Skeletal muscle cell (primary cell): ENCODE measurements at regions not wholly inside any gene's neighbourhood (a gene's known extent, or its start where the extent isn't known, plus 50 kb on each side); places are given as distances from the start of the nearest gene placed in this dataset.
"Not testable (repeated sequence)": the region's sequence is repeated elsewhere in the genome, so short reads cannot be mapped to it uniquely, and the experiment has no call there.

ENCODE experiments used
- DNase-seq: peaks from one replicate; pipeline ENCODE4 v3.0.0-alpha.2; 2010; ENCODE audit warnings: low read depth
- H3K4me3 ChIP-seq: 2 replicates; pipeline ENCODE4 v1.5.1; 2011; ENCODE audit warnings: low read depth, mild to moderate bottlenecking, control low read depth, low read length, moderate library complexity

DNA sequence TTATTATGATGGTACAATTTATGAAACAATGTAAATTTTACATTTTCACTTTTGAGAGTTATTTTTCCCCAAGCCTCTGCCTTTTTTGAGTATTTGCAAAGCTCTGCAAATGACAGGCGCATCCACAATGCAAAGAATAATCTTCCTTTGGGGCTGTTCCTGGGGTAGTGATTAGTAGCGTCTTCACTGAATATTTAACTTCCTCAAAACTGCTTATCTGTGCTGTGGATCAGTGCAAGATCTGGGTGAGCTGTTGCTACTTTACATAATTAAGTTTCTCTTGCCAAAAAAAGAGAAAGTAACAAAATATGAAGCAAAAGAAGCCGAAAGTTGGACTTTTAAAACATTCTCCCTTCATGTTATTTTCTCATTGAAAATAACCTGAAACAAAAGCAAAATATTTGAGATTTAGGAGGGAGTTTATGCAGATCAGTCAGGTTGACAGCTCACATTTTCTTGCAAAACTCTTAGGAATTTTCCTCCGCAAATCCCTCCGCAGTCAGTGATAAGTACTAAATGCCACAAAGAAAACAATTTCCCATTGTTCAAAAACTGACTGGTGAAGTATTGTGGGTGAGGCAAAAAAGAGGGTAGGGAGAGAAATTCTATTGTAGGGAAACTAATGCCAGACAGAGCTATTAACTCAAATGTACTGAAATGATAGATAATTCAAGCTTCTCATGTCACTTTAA is 276.4 kb upstream of the B3GALT2 start:
- DNase-seq = no peak
- no peak overlapping the region for H3K4me3 ChIP-seq

DNA sequence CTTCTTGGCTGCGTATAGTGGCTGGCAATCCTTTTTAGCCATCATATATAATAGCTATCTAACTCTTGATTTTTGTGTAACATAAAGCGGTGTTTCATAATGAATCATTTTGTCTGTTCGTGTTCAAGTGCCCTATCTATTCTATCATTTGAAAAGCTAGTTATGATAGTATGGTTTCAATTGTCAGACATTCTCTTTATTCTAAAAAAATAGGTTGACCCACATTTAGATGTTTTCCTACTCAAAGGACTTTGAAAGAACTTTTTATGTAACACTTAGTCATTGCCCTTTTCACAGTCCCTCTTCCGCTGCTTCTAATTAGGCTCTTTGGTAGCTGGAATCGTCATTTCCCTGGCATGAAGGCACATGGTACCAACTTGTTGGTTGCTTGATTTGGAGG is 272.2 kb upstream of the B3GALT2 start:
- no peak overlapping the region for H3K4me3 ChIP-seq
- no peak for DNase-seq

DNA sequence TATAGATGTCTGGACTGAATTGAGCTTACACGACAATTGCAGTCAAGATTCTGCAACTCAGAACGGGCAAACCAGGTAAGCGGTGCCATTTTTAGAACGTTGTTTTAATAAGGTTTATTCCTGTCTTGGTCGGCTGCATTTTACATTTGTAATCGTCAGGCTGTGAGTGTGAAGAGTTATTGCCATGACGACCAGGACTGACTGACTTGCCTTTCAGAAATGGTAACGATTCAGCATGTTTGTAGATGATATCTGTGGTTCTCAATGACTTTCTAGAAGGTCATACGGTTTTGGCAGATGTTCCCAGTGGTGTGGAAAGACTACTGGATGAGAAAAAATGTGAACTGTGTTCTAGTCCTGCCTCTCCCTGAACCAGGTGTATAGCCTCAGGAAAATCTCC is 271.3 kb upstream of the B3GALT2 start:
- no peak overlapping the region for H3K4me3 ChIP-seq
- no peak for DNase-seq

DNA sequence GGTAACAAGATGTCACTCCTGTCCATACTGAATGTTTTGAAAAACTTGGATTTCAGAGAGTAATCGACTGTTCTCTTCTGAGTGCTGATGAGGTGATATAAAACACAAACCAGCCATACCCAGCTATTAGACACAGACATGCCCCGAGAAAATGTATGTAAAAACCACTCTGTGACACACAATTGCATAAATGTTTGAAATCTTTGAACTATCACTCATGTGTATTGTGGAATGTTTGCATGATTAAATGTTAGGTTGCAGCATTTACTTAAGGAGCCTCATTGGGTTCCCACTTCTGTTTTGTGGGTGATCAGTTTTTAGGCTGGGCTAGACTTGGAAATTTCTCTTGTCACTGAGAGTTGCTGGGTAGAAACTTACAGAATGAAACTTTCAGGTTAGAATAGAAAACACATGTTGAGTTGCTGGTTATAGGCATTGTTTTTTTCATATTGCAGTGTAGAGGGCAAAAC is 270.4 kb upstream of the B3GALT2 start:
- no peak for DNase-seq
- H3K4me3 ChIP-seq = no peak overlapping the region

DNA sequence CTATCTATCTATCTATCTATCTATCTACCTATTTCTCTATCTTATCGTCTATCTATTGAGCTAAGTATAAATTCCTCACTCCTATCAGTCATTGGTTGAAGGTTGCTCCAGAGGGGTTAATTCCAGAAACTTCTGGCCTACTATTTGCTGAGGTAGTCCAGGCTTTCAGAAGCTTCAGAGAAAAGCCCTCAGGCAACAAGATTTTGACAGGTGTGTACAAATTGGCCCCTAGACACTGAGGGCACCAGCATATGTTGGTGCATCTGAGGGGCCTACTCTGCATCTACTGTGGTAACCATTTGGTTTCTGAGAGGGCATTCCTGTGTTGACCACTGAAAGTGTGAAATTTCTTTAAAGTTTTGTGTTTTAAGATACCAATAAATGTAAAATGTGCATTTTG is 265.2 kb upstream of the B3GALT2 start:
- no peak overlapping the region for H3K4me3 ChIP-seq
- DNase-seq = no peak

DNA sequence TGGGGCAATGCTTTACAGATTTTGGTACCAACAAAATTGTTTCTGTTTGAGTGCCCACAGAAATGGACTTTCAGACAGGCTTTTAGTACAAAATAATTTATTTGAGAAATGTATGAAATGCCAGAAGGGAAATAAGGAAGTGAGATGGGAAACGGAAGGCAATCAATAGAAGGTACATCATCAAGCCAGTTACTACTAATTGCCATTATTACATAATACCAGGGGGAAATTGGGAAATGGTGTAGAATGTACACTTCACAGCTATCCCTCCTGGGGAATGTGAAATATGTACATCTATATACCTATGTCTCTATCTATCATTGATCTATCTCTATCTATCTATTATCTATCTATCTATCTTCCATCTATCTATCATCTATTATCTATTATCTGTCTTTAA is 264.6 kb upstream of the B3GALT2 start:
- H3K4me3 ChIP-seq = no peak overlapping the region
- DNase-seq = no peak

- no peak overlapping the region for H3K4me3 ChIP-seq
- DNase-seq = no peak
Observed at GRCh38 chr1:193448682-193449461, 262.5 kb upstream of the B3GALT2 start.

DNA sequence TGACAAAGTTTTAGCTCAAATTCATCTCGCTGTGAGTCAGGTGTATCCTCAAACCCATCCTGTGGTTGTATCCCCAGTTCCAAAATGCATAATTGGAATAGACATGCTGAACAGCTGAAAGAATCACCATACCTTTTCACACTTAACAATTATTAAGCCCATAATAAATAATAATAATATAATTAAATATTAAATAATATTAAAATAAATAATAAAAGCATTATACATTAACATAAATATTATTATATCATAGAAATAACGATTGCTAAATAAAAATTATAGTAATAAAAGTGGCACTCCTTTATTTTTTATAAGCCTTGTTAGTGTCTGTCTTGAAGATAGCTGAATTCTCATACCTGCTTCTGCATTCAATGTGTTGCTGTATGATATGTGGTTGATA is 257.5 kb upstream of the B3GALT2 start:
- no peak overlapping the region for H3K4me3 ChIP-seq
- DNase-seq = no peak

GRCh38 chr1:193438771-193439170 is 252.4 kb upstream of the B3GALT2 start:
- no peak overlapping the region for H3K4me3 ChIP-seq
- DNase-seq = no peak

DNA sequence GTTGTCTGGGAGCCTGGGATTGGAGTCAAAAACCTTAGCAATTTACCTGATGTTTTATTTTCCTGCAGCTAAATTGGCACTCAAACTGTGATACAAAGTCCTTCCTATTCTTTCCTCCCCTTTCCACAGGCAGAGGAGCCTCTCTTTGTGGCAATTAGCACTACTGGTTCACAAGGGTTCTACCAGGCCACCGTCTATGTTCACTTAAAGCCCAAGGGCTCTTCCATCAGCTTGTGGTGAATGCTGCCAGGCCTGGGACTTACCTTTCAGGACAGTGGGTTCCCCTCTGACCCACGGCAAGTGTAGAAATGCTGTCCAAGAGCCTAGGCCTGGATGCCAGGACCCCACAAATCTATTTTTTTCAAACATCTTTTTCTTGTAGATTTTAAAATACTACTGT is 251.9 kb upstream of the B3GALT2 start:
- DNase-seq = no peak
- H3K4me3 ChIP-seq = no peak overlapping the region

- no peak overlapping the region for H3K4me3 ChIP-seq
Observed at GRCh38 chr1:193437785-193438184, 251.4 kb upstream of the B3GALT2 start.

DNA sequence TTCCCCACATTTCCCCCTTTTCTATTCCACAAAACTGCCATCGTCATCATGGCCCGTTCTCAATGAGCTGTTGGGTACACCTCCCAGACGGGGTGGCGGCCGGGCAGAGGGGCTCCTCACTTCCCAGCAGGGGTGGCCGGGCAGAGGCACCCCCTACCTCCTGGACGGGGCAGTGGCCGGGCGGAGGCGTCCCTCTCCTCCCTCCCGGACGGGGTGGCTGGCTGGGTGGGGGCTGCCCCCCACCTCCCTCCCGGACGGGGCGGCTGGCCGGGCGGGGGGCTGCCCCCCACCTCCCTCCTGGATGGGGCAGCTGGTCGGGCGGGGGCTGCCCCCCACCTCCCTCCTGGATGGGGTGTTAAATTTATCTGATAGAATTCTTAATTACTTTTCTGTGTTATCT is 250.9 kb upstream of the B3GALT2 start:
- not testable (repeated sequence) for DNase-seq, H3K4me3 ChIP-seq

More at GRCh38 chr1:193437785-193438184, 251.4 kb upstream of the B3GALT2 start:
- DNase-seq = no peak

- no peak overlapping the region for H3K4me3 ChIP-seq
- no peak for DNase-seq
Observed at GRCh38 chr1:193435781-193436180, 249.4 kb upstream of the B3GALT2 start.

- no peak for DNase-seq
- H3K4me3 ChIP-seq = no peak overlapping the region
Observed at GRCh38 chr1:193434319-193434718, 247.9 kb upstream of the B3GALT2 start.

- no peak for DNase-seq
- no peak overlapping the region for H3K4me3 ChIP-seq
Observed at GRCh38 chr1:193433599-193433998, 247.2 kb upstream of the B3GALT2 start.

DNA sequence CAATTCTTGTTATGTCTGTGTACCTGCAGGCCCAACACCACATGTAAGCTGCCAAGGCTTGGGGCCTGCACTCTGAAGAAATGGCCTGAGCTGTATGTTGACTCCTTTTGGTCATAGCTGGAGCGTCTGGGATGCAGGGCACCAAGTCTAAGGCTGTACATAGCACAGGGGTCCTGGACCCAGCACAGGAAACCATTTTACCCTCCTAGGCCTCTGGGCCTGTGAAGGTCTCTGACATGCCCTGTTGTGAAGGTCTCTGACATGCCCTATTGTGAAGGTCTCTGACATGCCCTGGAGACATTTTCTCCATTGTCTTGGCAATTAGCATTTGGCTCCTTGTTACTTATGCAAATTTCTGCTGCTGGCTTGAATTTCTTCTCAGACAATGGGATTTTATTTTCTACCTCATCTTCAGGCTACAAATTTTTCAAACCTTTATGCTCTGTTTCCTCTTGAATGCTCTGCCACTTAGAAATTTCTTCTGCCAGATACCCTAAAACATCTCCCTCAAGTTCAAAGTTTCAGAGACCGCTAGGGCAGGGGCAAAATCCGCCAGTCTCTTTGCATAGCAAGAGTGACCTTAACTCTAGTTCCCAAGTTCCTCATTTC is 246.7 kb upstream of the B3GALT2 start:
- H3K4me3 ChIP-seq = no peak overlapping the region
- DNase-seq = no peak

DNA sequence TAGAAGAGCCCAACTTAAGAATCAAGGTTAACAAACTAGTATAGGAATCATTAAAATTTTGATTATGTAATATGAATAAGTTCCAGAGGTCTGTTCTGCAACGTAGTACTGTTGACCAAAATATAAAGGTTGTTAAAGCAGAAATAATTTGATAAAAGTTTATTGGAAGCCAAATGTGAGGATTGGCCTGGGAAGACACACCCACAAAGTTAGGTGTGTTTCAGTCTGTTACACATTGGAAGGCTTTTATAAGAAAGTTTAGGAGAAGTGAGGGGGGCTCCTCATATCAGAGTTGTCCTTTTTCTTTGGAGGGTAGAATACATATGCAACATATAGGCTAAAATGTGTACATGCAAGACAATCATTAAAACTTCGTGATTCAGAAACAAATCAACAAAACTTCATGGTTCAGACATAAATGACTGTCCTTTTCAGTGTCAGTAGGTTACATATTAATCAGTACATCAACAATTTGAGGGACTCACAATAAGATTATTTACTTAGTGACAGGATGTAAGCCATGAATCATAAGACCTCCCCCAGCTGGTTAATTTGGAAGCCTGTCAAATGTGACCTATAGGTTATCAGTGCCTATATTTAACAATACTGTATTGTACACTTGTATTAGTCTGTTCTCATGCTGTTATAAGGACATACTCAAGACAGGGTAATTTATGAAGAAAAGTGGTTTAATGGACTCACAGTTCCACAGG is 245.0 kb upstream of the B3GALT2 start:
- H3K4me3 ChIP-seq = no peak overlapping the region
- DNase-seq = no peak

DNA sequence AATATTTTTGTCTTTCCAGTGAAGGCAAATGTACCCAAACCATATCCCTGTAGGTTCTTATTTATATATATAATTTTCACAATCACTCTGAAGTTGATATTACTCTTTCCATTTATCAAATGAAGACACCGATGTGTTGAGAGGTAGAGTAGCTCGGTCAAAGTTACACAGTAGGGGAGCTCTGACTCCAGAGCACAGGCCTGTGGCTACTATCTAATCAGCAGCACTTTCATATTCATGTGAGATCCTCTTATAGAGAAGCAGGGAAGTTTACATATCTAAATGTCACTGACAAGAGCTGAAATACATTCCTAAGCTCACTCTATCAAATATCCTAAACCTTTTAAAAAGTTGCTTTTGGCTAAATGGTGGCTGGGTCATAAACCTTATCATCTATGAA is 241.1 kb upstream of the B3GALT2 start:
- no peak for DNase-seq
- no peak overlapping the region for H3K4me3 ChIP-seq

DNA sequence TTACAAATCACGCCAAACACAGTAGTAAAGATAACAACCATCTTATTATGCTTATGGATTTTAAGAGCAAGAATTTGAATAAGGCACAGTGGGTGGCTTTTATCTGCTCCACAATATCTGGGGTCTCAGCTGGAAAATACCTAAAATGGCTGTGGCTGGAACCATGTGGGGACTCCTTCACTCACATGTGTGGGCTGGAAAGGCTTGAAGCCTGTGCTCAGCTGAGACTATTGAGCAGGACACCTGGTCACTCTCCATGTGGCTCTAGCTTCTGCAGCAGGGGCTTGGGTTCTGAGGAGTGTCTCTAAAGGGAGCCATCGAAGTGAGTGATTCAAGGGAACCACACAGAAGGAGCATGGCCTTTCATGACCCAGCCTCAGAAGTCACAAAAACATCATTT is 239.6 kb upstream of the B3GALT2 start:
- no peak overlapping the region for H3K4me3 ChIP-seq
- no peak for DNase-seq

- no peak overlapping the region for H3K4me3 ChIP-seq
- DNase-seq = no peak
Observed at GRCh38 chr1:193421487-193421886, 235.1 kb upstream of the B3GALT2 start.
